Heart left ventricle (tissue), 16 donors: ENCODE measurements at regions not wholly inside any gene's neighbourhood (a gene's known extent, or its start where the extent isn't known, plus 50 kb on each side); places are given as distances from the start of the nearest gene placed in this dataset.
A peak's percentile ranks its signal among the peaks of the same experiment; 100 is the strongest.

Experiments
- ATAC-seq, 4 donors: fragments of 200-7000 bp; cut with Tn5 transposase; one replicate each; pipeline ENCODE4 v1.9.1; 2020 to 2022; ENCODE audit warnings: moderate library complexity in 4 of 4, mild to moderate bottlenecking in 3 of 4, moderate number of reproducible peaks in 1 of 4
- DNase-seq, 5 donors: peaks; one replicate each; pipeline ENCODE4 v3.0.0-alpha.2; 2020
- H3K27ac ChIP-seq, 12 donors: fragments of 200-600 bp; sonication (generic) in 4 of 12; one replicate each; pipeline versions ENCODE4 v1.5.0 to v1.8.0; 2016 to 2022; ENCODE audit warnings: mild to moderate bottlenecking in 2 of 12
- H3K27me3 ChIP-seq, 9 donors: fragments of 200-600 bp; sonication (generic) in 2 of 9; one replicate each; pipeline versions ENCODE4 v1.5.1 to v1.8.0; 2016 to 2022; ENCODE audit warnings: mild to moderate bottlenecking in 3 of 9
- H3K36me3 ChIP-seq, 9 donors: fragments of 200-600 bp; sonication (generic) in 2 of 9; one replicate each; pipeline versions ENCODE4 v1.5.0 to v1.8.0; 2018 to 2022; ENCODE audit warnings: mild to moderate bottlenecking in 2 of 9
- H3K4me1 ChIP-seq, 12 donors: fragments of 200-600 bp; sonication (generic) in 4 of 12; one replicate each; pipeline versions ENCODE4 v1.5.0 to v1.8.0; 2016 to 2022; ENCODE audit warnings: mild to moderate bottlenecking in 3 of 12
- H3K4me3 ChIP-seq, 12 donors: fragments of 200-600 bp; sonication (generic) in 4 of 12; one replicate each; pipeline versions ENCODE4 v1.5.0 to v1.8.0; 2017 to 2022; ENCODE audit warnings: mild to moderate bottlenecking in 9 of 12, moderate library complexity in 4 of 12
- H3K9me3 ChIP-seq, 12 donors: fragments of 200-600 bp; sonication (generic) in 4 of 12; one replicate each; pipeline versions ENCODE4 v1.5.0 to v1.8.0; 2016 to 2022; ENCODE audit warnings: mild to moderate bottlenecking in 1 of 12
- CTCF ChIP-seq, 12 donors: fragments of 200-600 bp; sonication (generic) in 4 of 12; IDR thresholded peaks; one replicate each; pipeline versions ENCODE4 v1.5.0 to v1.8.0; 2018 to 2022; ENCODE audit warnings: antibody characterized with exemption in 12 of 12, mild to moderate bottlenecking in 5 of 12
- POLR2A ChIP-seq, 2 donors: fragments of 450-650 bp; IDR thresholded peaks; one replicate each; pipeline ENCODE4 v1.6.1; 2017; ENCODE audit warnings: antibody characterized with exemption in 2 of 2, mild to moderate bottlenecking in 2 of 2, moderate library complexity in 2 of 2
- WGBS, 4 donors: extraction: QIAGEN DNeasy Blood & Tissue Kit in 2 of 4; methylation state at CpG; one replicate each; pipeline versions ENCODE4 v1.1.5 to v1.1.7; 2013 to 2018; 5-methylcytosine and 5-hydroxymethylcytosine counted together
- intact Hi-C, 10 donors: fragments of 100-400 bp; cut with DNase I; formaldehyde crosslinking; loops; one replicate each; pipeline versions ENCODE4 v1.11.1 to v1.14.2; 2022
- donor health status: ischemic (EF 13 %, LVEDD 7.1; RV severe dilation, severe dysfunction).
- donor health status: healthy with polysubstance abuse.
- donor health status: DM: no; HTN: yes; CAD: no.
- donor health status: DM: no; HTN: no; CAD: no.
- donor health status: ischemic (EF 25% LVEDD 6.9; RV normal size, moderate dysfunction).
- donor health status: ischemic (EF 25% LVEDD 5.7; RV mildly dilated, moderate dysfunction).
- donor health status: healthy.
- donor health status: DM: yes; HTN: yes; CAD: no.
- donor health status: ischemic (EF 35%, LVEDD 5.7; RV mildly dilated, moderate dysfunction).
- donor health status: nonischemic (EF 11% LVEDD 7.7; RV severe dilation, severe dysfunction).
- donor health status: DM: yes; HTN: yes; CAD: no.
- donor health status: PGD.
- donor health status: ischemic (EF 29% LVEDD 5.4; RV normal size, mild dysfunction).
- donor health status: nonischemic (EF 23%, LVEDD 6.1; RV moderate dilation, normal function).

- DNase-seq (no peak), ATAC-seq (no peak)
- no peaks in the 10 kb centered on the region for H3K4me1 ChIP-seq
- no peaks in the 10 kb centered on the region for H3K36me3 ChIP-seq
- TF ChIP-seq POLR2A (IDR thresholded peaks at IDR 0.05) (no peak), CTCF (IDR thresholded peaks at IDR 0.05) (no peak)
- H3K9me3 ChIP-seq = no peaks in the 10 kb centered on the region
- no peak overlapping the region for H3K4me3 ChIP-seq
- intact Hi-C loops = no loop called here
- H3K27me3 ChIP-seq = no peaks in the 10 kb centered on the region
- 31 to 49% (median 43%) methylated on average over 3 of the region's 3 CpGs for WGBS, 4 donors
- no peak overlapping the region for H3K27ac ChIP-seq
These were observed 247.9 kb downstream of the AMY1C start for GRCh38 chr1:103997631-103998030.

DNA sequence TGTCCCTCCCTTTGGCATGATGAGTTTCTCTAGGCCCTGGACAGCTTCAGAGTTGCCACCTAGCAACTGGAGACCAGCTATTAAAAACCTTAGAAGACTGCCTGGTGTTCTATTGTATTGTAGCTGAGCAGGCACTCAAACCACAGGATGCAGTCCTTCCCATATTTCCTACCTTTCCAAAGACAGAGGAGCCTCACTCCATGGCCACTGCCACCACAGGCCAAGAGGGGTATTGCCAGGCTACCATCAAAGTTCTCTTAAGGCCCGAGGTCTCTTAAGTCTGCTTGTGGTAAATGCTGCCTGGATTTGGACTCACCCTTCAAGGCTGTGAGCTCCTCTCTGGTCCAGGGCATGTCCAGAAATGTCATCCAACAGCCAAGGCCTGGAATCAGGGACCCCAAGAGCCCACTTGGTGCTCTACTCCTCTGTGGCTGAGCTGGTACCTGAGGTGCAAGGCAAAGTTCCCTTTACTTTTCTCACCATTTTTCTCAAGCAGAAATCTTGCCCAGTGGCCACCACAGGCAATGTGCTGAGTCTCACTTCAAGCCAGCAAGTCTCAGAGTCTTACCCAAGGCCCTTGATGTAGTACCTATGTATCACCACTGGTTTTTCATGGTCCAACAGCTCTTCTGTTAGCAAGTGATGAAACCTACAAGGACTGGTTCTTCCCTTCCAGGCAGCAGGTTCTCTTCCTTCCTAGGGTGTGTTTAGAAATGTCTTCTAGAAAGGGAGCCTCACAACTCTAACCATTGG is 269.4 kb downstream of the AMY1C start:
- DNase-seq (no peak), ATAC-seq (no peak)
- Histone ChIP-seq H3K4me1 (no peaks in the 10 kb centered on the region), H3K36me3 (no peaks in the 10 kb centered on the region), H3K9me3 (no peaks in the 10 kb centered on the region), H3K27ac (no peak overlapping the region), H3K27me3 (no peaks in the 10 kb centered on the region), H3K4me3 (no peak overlapping the region)
- 72 to 90% (median 84%) methylated on average over 1 of the region's 1 CpG for WGBS, 4 donors
- TF ChIP-seq POLR2A (IDR thresholded peaks at IDR 0.05) = no peak
- TF ChIP-seq CTCF (IDR thresholded peaks at IDR 0.05) = peak in 1 of 12 donors; percentile 27
- intact Hi-C loops = no loop called here

GRCh38 chr1:104019675-104020049 is 270.0 kb downstream of the AMY1C start:
- Histone ChIP-seq H3K4me1 (no peaks in the 10 kb centered on the region), H3K36me3 (no peaks in the 10 kb centered on the region), H3K27me3 (no peaks in the 10 kb centered on the region), H3K9me3 (no peaks in the 10 kb centered on the region), H3K4me3 (no peak overlapping the region), H3K27ac (no peak overlapping the region)
- 63 to 90% (median 87%) methylated on average over 1 of the region's 1 CpG for WGBS, 4 donors
- TF ChIP-seq POLR2A (IDR thresholded peaks at IDR 0.05) = no peak
- TF ChIP-seq CTCF (IDR thresholded peaks at IDR 0.05) = no peak
- no peak for ATAC-seq
- DNase-seq = no peak
- intact Hi-C loops = no loop called here

- intact Hi-C loops = no loop called here
- Histone ChIP-seq H3K4me1 (no peaks in the 10 kb centered on the region), H3K36me3 (no peaks in the 10 kb centered on the region), H3K9me3 (peaks cover 0 to 5% (median 0%) of the 10 kb centered on the region in 12 donors), H3K27ac (no peak overlapping the region), H3K27me3 (no peaks in the 10 kb centered on the region), H3K4me3 (no peak overlapping the region)
- 79 to 87% (median 81%) methylated on average over 3 of the region's 3 CpGs for WGBS, 4 donors
- ATAC-seq (no peak), DNase-seq (no peak)
- TF ChIP-seq POLR2A (IDR thresholded peaks at IDR 0.05) = no peak
- no peak for TF ChIP-seq CTCF (IDR thresholded peaks at IDR 0.05)
These were observed 278.8 kb downstream of the AMY1C start for GRCh38 chr1:104028416-104029035.
